ENCODE measurements at regions not wholly inside any gene's neighbourhood (a gene's known extent, or its start where the extent isn't known, plus 50 kb on each side); places are given as distances from the start of the nearest gene placed in this dataset.

DNA sequence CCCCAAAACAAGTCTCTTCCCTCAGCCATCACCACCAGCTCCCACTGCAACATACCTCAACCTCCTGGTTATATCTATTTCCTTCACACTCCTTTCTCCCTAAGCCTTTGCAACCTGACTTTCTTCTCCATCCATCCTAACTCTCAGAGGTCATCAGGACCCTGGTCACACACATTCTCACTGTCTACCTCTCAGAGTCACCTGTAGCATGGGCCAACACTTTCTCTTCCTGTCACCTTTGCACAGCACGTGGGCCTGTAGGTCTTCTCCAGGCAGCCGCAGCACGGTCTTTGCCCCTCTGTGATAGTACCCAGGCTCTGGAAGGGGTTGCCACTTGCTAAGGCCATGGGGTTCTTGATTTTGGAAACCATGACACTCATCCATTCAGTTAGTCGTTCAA, 921.1 kb downstream of the UQCRFS1 start:
- no peak for DNase-seq (ENCODE audit: low spot score)

DNA sequence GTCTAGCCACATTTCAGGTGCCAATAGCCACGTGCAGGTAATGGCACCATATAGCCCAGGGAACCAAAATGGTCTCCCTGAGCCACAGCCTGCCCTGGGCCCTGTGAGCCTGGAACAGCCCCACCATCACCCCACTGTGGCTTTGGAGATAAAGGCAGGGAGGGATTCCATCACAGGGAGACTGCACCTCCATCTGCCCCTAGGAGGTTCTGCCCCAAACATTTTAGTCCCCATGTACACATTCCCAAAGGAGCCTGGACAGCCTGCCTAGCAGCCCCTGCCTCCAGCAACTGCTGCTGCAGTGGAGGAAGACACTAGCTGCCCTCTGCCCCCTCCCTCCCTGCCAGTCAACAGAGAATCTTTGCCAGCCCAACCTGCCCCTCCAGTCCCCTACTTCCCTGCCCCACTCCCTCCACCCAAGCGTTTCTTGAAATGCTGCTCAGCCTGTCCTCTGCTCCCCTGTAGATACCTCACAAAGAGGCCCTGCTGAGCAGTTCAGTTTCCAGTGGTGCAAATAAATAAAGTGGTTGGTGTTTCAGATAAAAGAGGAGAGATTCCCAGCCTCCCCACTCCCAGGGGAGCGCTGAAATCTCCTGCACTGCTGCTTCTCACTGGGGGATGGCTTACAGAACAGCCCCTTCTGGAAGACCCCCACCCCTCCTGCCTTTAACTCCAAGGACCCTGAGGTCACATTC, 921.8 kb downstream of the UQCRFS1 start:
- DNase-seq (ENCODE audit: low spot score), result no peak

DNA sequence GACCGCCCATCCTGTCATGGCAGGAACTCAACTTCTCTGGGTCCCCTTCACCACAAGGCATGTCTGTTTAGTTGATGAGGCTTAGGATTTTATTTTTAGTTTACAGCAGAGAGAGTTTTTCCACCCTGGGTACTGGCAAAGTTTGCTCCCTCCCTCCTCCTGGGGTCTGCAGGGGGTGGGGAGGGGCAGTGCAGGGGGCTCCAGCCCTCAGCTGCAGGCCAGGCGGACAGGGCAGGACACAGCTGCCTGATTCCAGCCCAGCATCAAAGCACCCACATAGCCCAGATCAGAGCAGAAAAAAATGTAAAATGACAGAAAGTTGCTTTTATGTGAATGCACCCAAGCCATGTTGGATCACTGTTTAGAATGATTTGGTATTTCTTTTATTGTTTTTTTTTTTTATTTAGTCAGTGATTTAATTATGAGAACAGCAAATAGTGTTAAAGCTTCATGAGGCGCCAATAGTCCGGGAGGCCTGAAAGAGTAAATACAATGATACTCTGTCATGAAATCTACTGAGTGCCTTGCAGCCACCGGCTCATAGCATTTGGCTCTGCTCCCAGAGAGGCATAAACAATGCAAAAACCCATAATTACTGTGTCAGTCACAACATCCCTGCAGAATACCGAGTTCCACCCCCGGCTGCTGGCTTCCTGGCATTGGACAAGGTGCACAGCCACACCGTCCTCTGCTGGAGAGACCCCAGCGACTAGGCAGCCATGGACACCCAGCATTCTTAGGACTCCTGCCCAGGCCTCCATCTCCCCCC, 923.5 kb downstream of the UQCRFS1 start:
- DNase-seq (ENCODE audit: low spot score), result peak; percentile 41

DNA sequence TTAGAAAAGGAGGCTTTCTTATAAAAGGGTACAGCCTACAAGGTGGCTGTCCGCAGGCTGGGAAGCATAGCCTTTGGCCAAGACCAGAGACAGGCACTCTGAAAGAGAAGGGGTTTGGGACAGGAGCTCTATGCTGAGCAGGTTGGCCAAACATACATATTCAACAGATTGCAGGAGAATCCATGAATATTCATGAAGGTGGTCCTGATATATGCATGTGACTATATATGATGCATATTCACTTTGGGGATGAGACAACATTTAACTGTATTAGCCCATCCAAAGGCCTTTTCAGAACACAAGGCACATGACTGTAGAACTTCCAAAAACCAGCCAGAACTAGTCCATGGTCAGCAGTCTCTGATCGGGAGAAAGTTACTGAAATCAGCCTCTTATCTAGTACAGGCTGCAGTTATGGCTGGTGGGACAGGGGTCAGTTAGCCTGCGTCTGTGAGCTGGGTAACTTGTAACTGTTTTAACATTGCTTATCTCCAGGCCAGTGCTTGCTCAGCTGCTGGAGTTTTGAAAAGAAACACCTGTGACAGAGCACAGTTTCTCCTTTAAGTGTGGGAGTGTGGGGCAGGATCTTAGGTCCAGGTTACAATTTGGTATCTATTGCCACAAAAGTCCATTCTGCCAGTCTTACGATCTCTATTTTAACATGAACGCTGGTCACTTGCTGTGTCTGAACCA, 924.2 kb downstream of the UQCRFS1 start:
- no peak for DNase-seq (ENCODE audit: low spot score)

DNA sequence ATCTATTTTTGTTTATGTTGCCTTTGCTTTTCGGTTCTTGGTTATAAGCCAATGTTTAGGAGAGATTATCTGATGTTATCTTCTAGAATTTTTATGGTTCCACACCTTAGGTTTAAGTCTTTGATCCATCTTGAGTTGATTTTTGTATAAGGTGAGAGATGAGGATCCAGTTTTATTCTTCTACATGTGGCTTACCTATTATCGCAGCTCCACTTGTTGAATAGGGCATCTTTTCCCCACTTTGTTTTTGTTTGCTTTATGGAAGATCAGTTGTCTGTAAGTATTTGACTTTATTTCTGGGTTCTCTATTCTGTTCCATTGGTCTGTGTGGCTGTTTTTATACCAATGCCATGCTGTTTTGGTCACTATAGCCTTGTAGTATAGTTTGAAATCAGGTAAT, 927.0 kb downstream of the UQCRFS1 start:
- no peak for DNase-seq (ENCODE audit: low spot score)

DNA sequence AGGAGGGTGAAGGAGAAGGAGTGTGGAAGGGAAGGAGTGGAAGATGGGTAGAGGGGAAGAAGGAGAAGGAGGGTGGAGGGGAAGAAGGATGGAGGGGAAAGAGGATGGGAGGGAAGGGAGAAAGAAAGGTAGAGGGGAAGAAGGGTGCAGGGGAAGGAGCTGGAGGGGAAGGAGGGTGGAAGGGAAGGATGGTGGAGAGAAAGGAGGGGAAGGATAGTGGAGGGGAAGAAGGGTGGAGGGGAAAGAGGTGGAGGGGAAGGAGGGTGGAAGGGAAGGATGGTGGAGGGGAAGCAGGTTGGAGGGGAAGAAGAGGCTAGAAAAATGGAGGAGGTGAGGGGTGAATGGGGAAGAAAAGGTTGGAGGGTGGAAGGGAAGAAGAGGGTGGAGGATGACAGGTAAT, 927.9 kb downstream of the UQCRFS1 start:
- DNase-seq (ENCODE audit: low spot score), result no peak

DNA sequence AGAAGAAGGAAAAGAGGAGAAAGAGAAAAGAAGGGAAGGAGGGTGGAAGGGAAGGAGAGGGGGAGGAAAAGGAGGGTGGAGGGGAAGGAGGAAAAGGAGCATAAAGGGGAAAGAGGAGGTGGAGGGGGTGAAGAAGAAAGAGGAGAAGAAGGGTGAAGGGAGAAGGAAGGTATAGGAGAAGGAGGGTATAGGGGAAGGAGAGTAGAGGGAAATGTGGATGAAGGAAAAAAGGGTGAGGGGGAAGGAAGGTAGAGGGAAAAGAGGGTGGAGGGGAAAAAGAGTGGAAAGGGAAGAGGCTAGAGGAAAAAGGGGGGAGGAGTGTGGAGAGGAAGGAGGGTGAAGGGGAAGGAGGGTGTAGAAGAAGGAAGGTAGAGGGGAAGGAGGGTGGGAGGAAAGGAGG, 928.6 kb downstream of the UQCRFS1 start:
- no peak for DNase-seq (ENCODE audit: low spot score)

DNA sequence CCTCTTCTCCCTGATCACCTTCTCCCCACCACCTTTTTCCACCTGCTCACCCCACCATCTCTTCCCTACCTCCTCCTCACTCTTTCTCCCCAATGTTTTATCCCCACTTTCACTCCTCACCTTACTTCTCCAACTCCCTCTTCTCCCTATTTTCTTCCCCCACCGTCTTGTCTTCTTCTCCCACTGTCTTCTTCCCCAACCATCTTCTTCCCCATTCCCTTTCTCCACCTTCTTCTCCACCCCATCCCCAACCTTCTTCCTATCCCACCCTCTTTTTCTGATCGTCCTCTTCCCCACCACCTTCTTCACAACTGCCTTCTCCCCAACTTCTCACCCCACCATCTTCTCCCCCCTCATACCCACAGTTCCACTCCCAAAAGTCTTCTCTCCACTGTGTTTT, 929.4 kb downstream of the UQCRFS1 start:
- no peak for DNase-seq (ENCODE audit: low spot score)

DNA sequence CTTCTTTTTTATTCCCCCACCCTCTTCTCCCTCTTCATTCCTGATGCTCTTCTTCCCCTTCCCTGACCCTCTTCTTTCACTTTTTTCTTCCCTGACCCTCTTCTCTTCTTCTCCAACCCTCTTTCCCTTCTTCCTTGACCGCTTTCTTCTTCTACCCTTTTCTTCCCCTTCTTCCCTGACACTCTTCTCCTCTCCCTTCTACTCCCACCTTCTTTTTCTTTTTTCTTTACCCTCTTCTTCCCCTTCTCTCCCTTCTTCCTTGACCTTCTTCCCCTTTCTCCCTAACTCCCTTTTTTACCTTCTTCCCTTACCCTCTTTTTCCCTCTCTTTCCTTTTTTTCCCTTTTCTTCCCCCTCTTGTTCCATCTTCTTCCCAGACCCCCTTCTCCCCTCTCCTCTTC, 931.3 kb downstream of the UQCRFS1 start:
- no peak for DNase-seq (ENCODE audit: low spot score)

DNA sequence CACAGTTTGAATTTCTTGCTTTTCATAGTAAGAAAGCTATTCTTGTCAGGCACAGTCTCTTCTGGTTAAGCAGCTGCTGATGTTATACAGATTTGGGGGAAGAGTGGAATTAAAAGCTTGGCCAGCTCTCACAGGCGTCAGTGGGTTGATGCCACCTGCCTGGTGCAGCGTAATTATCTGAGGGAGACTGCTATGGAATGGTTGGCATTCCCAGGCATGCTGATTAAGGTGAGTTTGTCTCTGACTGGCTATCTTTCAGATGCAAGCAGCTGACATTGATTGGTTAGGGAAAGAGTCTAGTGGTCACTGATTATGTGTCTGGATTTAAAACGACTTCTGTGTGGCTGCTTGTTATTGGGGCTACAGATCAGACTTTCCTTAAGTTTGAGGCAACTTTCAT, 948.4 kb downstream of the UQCRFS1 start:
- DNase-seq (ENCODE audit: low spot score), result no peak

DNA sequence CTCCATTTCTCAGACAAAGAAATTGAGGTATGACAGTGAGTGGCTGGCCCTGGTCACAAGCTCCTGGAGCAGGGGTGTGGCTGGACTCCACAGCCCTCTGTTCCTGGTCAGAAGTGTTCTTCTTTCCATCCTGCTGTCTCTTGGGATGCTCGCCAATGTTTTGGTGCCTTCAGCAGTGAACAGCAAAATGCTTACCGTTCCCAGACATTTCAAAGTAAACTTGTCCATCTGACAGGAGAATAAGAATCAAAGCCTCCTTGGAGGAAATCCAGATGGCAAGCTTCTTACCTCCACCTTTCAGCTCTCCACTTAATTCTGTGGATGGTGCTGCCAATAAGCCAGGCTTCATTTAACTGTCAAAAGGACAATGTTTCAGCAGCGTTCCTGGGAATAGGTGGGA, 954.1 kb downstream of the UQCRFS1 start:
- no peak for DNase-seq (ENCODE audit: low spot score)

DNA sequence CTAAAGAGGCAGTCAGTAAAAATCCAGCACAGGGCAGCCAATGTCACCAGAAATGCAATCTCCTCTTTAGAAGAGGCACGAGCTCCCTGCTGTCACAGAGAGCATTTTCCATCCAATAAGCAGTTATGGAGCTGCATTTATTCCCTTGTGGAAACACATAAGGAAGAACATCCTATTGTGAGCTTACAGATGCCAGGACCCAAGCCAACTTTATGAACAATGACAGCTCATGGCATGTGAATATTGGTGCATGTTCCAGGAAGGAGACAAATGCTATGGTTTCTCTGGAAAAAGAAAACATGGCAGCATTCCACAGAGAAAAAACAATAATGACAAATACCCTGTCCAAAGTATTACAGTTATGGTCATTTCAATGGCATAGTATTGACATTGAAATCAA, 955.6 kb downstream of the UQCRFS1 start:
- no peak for DNase-seq (ENCODE audit: low spot score)

DNA sequence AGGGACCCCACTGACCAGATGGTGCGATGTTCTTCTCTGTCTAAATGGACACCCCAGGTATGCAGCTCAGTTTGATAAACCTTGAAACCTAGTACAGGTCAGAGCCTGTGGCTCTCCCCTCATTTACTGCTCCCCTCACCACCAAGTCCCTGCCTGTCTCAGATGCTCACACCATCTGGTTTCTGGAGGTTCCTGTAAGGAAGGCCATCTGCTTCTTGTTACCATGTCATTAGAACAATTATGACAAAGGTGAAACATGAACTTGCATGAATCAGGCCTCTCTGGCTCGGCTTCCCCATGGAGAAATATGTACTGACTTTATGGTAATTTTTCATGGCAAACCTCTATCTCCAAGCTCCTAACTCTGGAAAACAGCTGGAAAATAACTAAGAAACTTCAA, 965.7 kb downstream of the UQCRFS1 start:
- DNase-seq (ENCODE audit: low spot score), result no peak

DNA sequence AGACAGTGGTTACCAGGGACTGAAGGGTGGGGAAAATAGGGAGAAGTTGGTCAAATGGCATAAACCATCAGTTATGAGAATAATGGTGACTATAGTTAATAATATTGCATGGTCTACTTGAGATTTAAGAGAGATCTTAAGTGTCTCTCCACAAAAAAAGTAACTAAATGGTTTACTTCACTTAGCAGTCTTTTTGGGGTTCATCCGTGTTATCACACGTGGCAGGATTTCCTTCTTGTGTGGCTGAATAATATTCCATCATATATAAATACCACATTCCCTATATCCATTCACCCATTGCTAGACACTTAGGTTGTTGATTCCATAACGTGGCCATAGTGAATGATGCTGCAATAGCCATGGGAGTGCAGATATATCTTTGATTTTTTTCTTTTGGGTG, 967.0 kb downstream of the UQCRFS1 start:
- DNase-seq (ENCODE audit: low spot score), result no peak

DNA sequence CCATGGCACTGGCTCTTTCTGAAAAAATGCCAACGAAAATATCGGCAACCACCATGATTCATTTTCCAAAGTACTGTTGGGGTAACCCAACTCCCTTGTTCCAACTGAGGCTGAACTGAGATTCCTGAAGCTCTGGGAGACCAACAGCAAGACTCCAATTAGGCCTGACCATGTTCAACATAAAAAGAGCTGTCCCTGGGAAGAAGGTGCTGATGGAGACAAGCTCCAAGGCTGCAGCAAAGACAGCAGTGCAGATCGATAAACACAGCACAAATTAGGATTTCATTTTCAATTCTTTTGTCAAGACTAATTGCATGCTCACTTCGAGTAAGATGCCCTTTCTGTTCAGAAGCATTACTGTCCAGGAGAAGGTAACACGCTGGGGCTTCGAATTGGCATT, 968.0 kb downstream of the UQCRFS1 start:
- DNase-seq (ENCODE audit: low spot score), result no peak

DNA sequence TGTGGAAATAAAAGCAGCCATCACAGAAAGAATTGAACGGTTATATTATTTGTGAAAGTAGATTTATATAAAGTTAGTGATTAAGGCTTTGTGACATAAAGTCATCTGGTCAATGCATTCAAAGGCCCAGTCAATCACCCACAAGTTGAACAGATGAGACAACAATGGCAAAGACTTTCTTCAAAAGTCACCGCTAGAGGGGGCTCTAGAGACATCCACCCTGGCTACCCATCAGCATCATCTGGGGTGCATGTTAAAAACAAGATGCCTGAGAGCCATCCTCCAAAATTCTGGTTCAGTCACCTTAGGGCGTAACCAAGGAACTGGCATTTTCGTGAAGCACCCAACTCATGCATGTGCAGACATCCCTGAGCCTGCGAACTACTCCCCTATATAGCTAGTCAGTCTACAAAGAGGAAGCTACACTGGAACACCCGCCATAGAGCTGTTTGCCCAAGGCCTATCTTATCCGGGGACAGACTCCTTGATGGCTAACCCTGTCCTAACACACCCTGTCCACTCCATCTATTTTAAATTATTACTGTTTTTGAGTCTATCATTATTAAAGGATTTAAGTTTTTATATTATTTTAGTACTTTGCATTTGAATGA, 970.5 kb downstream of the UQCRFS1 start:
- peak; percentile 52 for DNase-seq (ENCODE audit: low spot score)

DNA sequence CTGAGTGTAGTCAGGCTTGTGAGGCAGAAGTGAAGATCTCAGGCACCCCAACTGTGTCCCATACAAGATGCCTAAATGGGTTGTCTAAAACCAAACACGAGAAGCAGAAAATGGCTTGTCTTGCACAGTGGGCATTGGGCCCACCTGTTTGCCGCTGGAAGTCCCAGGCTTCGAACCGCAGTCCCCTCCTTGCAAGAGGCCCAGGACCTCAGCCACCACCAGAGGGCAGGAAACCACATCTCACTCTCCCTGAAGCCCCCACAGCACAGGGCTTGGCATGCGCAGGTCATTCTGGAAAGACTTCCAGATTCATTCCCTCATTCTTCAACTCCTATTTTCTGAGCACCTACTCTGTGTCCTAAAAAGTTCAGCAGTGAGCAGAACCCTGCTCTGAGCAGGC, 973.7 kb downstream of the UQCRFS1 start:
- DNase-seq (ENCODE audit: low spot score), result peak; percentile 6

DNA sequence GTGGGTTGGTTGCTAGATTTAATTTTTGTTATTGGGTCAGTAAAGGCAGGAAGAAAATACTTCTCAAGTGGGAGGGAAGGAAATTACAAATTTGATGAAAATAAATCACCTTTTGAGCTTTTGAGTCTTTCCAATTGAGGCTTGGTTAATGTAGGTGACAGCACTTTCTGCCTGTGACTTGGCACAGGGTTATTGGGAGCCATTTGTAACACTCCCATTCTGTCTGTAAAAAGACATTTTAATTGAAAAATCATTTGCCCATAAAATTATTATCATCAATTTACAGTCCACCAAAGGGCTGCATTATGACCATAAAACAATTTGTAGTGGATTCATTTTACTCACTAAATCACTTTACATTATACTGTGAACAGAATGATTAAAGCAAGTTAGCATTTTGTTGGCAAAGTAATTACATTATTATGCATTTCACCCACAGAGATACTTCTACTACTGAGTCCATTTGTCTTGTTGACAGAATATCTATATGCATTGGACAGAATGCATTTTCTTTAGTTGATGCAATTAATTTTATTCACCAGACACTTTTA, 974.6 kb downstream of the UQCRFS1 start:
- no peak for DNase-seq (ENCODE audit: low spot score)

DNA sequence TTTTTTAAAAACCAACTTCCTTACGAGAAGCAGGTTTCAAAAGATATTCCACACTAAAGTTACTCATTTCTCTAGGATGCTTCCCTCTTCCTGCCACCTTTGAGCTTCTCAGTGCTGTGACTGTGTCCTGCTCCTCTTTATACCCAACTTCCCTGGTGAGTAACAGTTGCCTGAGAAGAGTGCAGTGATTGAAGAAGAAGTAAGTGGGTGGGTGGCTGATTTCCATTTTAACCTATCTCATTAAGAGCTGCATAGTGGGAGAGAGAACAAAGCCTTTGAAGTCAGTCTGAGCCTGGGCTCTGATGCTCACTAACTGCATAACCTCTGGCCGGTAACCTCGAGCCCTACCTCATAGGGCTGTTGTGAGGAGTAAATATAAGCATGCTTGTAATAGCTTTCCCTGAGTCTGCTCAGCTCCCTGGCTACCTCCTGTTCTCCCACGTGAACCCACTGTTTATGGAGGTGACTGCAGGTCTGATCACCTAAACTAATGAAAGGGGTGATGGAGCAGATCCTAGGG, 977.3 kb downstream of the UQCRFS1 start:
- DNase-seq (ENCODE audit: low spot score), result no peak

DNA sequence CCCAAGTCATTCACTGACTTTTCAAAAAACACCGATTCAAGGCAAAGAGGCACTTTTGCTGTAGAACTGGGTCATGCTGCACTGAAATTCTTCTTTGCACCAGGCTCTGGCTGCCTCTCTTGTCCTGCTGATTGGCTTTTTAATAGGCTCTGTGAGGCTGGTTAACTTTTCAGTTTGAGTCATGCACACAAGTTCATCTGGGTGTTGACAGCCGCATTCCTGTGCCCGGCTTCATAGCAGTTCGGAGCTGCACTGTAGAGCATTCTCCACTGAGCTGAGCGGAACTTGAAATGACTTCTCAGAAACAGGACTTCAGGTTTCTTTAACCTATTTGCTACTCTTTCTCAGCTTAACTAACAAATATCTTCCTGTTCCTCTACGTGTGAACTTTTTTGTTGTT, 978.3 kb downstream of the UQCRFS1 start:
- peak; percentile 11 for DNase-seq (ENCODE audit: low spot score)

DNA sequence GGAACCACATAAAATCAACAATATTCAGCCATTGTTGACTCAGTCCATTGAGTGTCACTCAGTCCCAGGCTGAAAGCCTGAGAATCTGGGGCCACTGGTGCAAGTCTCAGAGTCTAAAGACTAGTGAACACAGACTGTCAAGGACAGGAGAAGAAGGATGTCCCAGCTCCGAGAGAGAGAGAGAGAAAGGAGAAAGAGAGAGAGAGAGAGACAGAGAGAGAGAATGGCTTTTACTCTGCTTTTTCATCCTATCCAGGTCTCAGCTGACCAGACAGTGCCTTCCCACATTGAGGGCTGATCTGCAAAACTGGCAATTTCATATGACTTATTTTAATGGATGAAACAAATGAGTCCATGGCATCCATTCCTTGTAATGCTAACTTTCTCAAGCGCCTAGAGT, 984.1 kb downstream of the UQCRFS1 start:
- DNase-seq (ENCODE audit: low spot score), result no peak

DNA sequence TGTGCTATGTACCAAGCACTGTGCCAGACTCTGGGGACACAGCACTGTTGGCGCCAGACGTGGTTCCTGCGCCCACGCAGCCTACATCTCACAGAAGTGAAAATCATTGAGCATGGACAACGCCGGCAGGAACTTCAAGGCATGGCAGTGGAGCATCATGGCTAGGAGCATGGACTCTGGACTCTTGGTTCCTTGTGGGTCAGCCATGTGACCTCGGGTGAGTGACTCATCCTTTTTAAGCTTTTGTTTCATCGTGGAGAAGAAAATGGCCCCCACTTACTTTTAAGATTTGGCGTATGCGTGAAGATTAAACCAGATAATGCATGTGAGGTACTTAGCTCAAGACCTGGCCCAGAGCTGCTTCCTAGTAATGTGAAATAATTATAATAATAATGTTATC, 988.5 kb downstream of the UQCRFS1 start:
- no peak for DNase-seq (ENCODE audit: low spot score)
